ENCODE measurements at regions not wholly inside any gene's neighbourhood (a gene's known extent, or its start where the extent isn't known, plus 50 kb on each side); places are given as distances from the start of the nearest gene placed in this dataset.
A peak's percentile ranks its signal among the peaks of the same experiment; 100 is the strongest.

DNA sequence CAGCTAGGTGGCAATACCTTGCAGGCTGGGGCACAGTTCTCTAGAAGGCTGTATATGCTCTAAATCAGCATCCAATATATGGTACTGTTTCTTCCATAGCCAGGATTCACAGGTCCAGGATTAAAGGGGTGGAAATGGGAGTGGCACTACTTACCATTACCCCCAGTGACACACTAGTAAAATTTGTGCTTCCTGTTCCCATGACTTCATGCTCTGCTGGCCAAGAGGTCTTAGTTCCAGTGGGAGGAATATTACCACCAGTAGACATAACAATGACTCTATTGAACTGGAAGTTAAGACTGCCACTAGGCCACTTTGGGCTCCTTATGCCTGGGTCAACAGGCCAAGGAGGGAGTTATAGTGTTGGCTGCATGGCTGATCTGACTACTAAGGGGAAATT is 174.3 kb upstream of the TNFAIP3 start:
- DNase-seq = no peak

DNA sequence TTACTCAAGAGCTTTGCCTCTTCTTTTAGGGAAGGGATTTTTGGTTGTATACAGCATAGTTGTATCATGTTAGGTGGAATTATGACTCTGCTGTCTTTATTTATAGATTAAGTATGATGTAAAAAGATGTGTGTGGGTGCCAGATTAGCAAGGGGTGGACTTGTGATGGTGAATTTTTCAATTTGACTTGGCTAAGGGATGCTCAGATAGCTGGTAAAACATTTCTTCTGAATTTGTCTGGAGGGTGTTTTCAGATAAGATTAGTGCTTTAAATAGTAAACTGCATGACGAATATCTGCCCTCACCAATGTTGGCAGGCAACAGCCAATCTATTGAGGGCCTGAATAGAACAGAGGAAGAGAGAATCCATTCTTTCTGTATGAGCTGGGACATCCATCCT is 173.3 kb upstream of the TNFAIP3 start:
- DNase-seq = no peak

DNA sequence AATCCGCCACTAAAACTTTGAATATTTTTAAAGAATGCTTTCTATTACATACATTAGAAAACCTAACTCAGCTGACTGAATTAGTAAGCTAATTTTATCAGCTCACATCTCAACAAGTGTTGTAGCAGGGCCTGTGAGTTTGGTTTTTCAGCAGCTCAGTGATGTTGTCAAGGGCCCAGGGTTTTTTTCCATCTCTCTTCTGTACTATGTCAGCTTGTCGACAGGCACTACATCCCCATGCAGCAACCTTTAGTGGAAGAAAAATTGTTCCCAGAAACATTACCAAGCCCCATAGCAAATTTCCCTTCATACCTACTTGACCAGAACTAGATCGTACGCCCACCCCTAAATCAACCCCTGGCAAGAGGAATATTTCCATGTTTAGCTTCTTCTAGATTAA is 170.3 kb upstream of the TNFAIP3 start:
- DNase-seq = no peak

DNA sequence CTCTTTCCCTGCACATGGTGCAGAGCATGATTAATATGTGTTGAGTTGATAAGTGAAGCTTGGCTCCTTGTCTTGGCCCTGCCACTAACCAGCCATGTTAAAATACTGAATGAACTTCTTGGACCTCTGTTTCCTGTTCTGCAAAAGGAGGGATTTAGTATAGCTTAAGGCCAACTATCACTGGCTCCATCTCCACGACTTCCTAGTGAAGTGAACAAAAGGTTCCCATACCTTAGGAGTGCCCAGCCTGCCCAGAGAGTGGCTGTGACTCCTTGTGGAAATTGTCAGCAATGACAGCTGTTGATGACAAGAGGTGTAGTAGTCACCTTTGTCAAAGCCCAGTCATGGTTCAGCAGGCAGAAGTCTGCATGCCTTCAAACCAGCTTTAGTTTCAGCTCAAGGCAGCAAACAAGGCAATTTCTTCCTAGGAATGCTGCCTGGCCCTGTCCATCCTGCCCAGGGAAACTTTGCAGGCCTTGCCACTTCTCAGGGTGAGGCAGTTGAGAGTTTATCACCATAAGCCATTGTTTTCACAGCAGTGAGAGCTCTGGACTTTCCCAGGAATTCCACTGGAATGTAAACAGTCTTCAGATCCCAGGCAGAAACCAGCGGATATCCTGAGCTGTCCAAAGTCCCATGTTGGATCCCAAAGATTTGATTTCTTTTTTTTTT is 169.7 kb upstream of the TNFAIP3 start:
- DNase-seq = no peak

DNA sequence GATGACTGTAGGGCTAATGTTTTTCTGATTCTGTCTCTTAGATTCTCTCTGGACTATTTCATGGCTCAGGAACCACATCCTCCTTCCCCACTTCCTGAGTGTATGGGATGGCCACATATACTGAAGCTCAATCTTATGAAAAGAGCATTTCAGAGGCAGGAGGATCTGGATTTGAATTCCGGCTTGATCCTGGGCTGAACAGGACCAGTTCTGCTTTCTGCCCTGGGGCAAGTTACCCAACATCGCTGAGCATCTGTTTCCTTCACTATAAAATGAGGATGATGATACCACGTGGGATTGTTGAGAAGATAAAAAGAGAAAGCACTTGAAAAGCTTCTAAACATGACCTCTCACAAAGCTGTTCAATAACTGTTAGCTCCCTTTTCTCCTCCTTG is 168.4 kb upstream of the TNFAIP3 start:
- no peak for DNase-seq

DNA sequence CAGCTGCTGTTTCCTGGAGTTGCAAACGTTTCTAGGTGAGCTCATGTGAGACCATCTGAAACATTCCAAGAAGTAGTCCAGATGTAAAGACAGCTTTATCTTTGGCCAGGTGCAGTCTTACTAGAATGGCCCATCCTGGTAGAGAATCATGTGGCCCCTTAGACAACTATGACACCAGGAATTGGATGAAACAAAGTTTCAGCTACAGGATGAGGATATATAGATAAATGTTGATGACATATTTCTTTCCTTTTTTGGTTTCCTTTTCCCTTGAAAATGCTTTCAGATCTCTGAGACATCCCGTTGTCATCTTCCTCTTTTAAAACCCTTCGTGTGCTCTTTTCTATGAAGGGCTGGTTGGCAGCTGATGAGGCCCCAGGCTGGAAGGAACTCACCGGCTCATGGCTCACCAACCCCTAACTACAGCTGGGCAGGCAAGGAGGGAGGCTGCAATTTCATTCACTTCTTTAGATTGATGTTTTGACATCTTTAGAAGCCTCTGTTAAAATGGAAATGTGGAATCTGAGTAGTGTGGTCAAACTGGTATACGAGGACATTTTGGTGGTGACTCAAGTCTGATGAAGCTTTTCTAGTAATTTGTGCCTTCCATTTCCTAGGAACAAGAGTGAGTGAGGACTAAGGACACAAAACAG is 167.9 kb upstream of the TNFAIP3 start:
- DNase-seq = no peak

DNA sequence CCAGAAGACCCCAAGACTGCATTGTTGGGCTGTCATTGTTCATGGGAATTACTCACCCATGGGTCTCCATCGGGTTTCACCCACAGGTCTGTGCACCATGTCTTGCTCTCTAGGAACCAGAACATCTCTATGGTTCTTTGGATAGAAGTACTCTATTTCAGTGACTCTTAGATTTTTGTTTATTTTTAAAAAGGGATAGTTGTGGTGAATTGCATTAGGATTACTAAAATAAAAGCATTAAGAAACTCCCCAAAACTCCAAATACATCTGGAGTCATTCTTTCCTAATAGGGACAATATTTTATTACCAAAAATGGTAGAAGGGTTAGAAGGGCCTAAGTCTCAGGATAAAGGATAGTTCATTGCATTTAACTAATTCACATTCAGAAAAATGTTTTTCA is 166.9 kb upstream of the TNFAIP3 start:
- no peak for DNase-seq

DNA sequence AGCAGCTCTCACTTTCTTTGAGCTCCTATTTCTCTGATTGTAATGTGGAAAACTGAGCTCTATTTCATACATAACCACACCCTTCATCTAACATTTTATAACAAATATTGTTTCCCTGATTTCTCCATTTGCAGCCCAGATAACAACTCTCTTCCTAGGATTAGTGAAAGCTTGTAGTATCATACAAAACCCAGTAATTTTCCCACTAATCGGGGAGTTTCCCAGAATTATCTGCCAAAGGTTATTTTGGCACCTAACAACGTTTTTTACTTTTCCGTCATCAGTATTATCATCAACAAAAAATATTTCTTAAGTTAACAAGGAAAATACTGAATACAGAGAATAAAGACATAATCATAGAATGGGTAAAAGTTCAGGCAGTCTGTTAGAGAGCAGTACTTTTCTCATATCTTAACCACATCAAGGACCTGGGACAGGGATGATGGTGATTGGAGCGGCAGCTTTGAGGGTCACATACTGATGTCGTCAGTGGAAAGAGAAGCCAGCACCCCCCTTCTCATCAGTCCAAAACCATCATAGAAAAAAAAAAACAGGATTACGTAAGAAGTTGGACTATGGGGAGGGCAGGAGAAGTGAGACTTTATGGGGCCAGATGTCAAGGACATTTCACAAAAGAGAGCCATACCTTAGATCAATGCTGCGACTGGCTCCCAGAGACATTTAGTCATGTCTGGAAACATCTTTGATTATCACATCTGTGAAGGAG is 166.1 kb upstream of the TNFAIP3 start:
- no peak for DNase-seq

DNA sequence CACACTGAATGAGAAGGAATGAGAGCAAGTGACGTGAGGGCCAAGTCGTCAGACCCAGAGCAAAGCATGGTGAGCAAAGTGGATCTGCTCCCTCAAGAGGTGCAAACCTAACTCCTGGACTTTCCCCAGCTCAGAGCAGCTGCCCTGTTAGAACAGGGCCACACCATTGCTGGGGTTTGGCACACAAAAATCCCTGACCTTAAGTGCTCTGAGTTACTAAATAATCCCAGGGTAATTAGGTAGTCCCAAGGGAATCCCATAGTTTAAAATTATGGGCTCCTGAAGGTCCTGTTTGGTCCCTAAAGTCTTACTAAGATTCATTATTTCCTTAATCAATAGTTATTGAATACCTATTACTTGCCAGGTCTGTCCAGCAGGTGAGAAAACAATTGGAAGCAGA is 165.1 kb upstream of the TNFAIP3 start:
- DNase-seq = no peak

DNA sequence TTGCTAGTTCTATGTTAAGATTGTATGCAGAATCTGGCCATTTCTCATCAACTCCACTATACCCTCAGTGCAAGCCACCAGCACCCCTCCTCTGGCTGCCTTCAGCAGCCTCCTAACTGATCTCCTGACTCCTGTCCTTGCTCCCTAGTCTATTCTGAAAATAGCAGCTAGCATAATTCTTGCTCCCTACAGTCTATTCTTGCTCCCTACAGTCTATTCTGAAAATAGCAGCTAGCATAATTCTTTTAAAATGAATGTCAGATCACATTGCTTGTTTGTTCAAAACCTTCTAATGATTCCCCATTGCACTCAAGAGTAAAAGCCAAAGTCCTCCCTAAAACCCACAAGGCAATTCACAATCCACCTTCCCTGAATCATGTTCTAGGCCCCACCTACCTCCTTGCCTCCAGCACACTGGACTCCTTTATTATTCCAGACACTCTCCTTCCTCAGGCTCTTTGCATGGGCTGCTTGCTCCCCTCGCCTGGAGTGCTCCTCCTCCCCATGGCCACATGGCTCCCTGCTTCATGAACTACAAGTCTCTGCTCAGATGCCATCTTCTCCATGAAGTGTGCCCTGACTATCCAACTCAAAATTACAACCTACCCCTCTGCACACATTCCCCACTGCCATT is 164.2 kb upstream of the TNFAIP3 start:
- DNase-seq = no peak

DNA sequence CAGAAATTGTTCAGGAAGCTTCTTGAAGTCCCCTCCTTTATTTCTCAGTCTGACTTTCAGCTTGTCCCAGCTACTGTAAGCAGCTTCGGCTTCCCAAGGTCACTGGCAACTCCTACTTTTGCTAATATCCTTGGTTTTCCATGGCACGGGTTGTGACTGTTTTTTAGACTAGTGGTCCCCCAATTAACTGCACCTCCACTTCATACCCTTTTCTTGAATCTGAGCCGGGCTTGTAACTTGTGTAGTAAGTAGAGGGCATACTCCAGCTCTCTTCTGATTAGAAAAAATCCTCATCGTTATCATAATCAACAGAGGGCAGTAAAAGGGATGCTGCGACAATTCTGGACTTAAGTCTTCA is 162.3 kb upstream of the TNFAIP3 start:
- no peak for DNase-seq

DNA sequence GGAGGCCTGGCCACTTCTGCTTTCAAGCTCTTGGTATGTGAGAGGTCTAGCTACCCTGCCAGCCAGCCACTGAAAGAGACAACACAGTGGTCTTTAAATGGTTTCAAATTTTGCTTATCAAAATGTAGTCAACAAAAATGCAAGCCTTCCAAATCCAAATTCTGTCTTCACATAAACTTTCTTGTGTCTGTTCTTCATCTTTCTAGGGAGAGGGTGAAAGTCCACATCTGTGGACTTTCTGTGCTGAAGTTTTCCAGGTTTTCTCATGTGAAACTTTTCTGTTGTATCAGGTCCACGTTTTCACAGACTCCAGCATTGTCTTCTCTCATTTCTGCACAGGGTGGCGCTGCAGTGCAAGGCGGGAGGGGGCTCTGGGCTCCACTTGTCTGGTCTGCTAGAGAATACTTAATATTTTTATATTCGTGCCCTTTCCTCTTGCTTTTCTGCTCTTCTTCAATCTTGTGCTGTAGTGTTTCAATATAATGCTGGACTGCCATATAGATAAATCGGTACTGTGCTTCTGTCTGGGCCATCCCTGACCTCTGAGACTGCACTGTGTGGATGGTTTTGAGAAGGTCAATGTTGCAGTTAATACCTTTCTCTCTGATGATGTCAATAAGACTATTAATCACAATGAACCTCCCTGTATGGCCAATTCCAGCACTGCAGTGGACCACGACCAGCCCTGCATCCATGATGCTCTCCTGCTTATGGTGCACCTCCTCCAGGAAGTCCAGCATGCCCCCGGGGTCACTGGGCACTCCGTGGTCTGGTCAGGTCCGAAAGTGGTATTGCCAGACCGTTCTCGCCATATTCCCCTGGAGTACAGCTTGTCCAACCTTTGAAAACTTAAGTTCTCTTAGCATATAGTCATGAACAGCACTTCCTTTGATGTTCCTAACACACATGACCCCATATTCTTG is 161.6 kb upstream of the TNFAIP3 start:
- DNase-seq = no peak

DNA sequence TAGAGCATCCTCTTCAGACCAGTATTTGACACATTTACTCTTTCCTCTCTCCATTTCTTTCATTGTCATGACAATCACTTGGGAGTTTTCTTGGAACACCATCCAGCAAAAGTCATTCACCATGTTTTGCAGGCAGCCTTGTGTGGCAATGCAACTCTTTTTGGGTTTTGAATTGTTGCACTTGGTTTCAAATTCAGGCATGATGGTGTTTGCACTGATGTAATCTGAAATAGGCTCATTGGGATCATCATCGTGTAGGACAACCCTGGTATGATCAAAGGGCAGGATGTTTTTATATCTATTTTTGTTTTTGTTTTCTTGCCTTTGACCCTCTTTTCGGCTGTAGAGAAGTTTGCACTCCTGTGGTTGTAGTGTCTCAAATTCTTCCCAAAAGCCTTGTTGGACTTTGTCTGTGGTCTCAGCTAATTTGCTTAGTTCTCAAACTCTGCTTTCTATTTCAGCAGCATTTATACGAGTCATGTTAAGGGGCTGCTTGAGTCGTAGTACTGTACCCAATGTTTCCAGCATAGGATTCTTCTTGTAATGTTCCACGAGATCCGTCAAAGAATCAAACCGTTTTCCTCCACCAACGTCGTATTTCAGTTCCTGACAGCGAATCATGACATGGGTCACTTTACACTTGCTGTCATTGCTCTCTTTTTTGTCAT is 160.8 kb upstream of the TNFAIP3 start:
- no peak for DNase-seq

DNA sequence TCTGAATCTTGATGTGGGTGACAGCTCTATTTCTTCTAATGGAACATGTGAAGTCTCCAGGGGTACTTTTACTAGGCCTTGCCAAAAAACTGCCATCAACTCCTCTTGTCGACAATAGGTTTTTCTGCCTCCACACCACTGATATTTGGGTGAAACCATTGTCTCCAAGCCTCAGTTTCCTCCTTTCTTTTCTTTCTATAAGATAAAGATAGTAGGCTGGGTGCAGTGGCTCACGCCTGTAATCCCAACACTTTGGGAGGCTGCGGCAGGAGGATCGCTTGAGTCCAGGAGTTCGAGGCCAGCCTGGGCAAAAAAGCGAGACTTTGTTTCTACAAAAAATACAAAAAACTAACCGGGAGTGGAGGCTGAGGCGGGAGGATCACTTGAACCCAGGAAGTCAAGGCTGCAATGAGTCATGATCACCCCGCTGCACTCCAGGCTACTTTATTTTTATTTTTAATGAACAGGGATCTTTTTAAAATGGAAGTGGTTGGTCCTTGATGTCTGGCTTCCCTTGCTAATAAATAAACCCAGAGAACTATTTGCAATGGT is 159.9 kb upstream of the TNFAIP3 start:
- DNase-seq = no peak

DNA sequence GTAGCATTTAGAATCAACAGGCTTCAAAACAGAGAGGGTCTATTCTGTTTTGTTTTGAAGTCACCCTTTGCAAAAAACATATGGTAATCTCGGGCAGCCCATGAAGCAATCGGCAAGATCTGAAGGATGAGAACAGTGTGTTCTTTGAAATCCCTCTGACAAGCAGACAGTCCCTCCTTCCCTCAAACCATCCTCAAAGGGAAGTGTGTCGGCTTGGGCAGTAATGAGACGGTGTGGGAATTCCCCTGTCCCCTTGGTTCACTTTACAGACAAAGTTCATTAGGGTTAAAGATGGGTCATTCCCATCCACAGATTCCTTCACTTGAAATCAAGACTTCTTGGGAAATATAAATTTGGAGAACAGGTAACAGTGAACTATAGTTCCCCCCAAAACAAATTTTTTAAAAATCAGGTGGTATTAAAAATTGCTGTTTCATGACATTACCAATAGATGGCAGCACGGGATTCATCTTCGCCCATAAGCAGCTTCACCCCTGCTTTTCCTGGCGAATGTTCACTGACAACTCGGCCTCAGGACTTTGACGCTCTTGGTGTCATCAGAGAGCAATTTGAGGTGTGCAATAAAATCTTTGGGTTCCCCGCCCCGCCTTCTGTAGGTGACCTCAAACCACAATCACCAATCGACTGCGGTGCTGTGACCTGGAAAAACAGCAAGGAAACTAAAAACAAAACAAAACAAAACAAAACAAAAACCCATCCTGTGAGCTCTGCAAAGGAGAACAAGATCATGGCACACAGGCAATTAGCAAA is 159.3 kb upstream of the TNFAIP3 start:
- DNase-seq = peak; percentile 29

DNA sequence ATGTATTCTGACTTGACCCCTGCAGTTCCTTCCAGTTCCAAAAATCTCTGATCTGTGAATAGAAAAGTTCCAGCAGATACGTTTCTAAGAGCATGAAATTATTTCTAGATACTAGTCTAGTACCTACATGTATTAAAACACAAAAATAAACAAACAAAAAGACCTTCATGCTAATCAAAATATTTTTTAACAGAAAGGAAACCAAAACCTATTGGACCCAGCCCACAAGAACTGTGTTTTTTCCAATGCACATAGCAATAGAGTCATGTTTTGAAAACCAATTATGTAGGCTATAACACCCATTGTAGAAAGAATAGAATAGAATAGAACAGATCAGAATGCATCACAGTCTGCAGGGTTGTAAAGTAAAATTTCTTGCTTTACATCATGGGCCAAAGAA is 158.6 kb upstream of the TNFAIP3 start:
- no peak for DNase-seq

DNA sequence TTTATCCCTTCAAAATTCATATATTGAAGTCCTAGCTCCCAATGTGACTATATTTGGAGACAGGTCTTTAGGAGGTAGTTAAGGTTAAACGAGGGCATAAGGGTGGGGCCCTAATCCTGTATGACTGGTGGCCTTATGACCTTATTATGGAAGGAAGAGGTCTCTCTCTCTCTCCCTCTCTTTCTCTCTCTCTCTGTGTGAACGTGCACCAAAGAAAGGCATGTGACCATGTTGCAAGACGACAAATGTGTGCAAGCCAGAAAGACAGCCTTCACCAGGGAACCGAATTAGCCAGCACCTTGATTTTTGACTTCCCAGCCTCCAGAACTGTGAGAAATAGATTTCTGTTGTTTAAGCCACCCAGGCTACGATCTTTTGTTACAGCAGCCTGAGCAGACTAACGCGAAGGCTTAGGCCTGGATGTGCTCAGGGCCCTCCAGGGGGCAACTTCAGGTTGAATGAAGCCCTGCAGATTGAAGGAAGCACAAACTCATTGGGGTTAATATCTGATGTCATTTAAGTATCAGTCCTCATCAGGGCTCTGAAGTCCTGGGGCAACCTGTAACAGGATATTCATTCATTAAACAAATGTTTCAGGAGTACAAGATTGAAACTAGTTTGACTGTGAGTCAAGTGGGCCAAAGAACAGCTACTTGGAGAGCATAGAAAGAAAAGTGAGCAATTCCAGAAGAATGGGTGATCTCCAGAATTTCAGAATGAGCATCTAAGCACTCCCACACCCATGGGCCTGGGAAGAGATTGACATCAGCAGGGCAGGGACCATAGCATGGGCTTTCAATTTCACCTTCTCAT is 157.4 kb upstream of the TNFAIP3 start:
- DNase-seq = no peak

DNA sequence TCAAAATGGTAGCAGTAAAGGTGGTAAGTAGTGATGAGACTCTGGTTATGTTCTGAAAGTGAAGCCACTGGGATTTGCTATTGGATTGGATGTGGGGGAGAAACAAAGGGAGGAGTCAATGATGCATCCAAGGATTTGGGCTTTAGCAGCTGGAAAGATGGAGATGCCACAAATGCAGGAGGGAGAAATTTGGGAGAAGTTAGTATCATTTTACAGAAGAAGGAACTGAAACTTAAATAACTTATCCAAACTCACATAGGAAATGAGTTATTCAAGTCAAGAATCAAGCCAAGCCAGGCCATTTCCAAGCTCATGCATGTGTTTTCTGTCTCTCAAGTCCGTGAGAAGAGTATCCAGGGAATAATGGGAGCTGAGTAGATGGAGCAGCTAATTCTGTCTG is 155.1 kb upstream of the TNFAIP3 start:
- no peak for DNase-seq

DNA sequence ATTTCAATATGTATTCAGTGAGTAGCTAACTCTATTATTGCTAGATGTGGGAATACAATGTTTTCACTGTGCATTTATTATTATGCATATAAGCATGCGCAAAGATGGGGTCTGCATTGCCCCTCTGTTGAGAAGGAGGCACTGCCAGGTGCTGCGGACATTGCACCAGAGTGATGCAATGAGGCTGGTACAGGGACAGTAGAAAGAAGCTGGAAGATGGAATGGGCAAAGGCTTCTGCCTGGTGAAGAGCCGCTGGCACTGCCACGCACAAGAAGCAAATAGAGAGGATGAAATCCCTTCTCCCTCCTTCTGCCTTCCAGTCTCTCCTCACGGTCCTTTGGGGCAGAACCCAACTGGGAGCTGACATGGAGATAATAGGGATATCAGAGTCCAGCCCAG is 154.5 kb upstream of the TNFAIP3 start:
- no peak for DNase-seq

DNA sequence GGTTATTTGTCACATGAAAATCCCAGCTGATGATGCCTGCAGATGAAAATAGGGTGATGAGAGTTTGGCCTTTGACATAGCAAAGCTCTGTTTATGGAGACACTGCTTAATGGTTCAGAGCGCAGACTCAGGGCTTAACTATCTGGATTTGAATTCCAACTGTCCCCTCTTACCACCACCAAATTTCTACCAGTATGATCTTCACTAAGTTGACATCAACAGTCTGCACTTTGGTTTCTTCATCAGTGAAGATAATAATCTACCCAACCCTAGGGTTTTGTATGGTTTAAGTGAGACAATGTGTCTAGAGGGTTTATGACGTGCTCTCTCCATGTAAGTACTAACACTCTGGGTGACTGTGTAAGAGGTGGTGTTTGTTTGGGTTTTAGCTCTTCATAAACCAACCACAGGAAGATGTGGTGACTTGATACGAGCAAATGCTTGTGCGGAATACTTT is 151.4 kb upstream of the TNFAIP3 start:
- no peak for DNase-seq

Data from NCI-H187 treated with DMSO at 0.1 percent for 48 hours (cell line).